Posterior vena cava (tissue), 2 donors: ENCODE measurements at regions not wholly inside any gene's neighbourhood (a gene's known extent, or its start where the extent isn't known, plus 50 kb on each side); places are given as distances from the start of the nearest gene placed in this dataset.

Experiments used
- DNase-seq: peaks from one replicate; pipeline ENCODE4 v3.0.0-alpha.2; 2020; ENCODE audit warnings: low spot score
- intact Hi-C, 2 donors: fragments of 100-400 bp; cut with DNase I; formaldehyde crosslinking; loops; one replicate each; pipeline versions ENCODE4 v1.14.1 to v1.14.2; 2022 to 2023
- donor health status: DM: yes; HTN: yes; CAD: no.
- donor health status: DM: yes; HTN: yes; CAD: no.

GRCh38 chr3:187944390-187945179 lies 199.3 kb upstream of the BCL6 start:
- intact Hi-C loops, result no loop called here
- no peak for DNase-seq

GRCh38 chr3:187945374-187945773 lies 200.1 kb upstream of the BCL6 start:
- no peak for DNase-seq
- intact Hi-C loops, result no loop called here

GRCh38 chr3:187946163-187946691 lies 201.0 kb upstream of the BCL6 start:
- DNase-seq, result no peak
- intact Hi-C loops, result no loop called here

GRCh38 chr3:187946981-187947380 lies 201.7 kb upstream of the BCL6 start:
- intact Hi-C loops, result no loop called here
- no peak for DNase-seq

GRCh38 chr3:187947927-187948682 lies 202.8 kb upstream of the BCL6 start:
- DNase-seq, result no peak
- intact Hi-C loops, result no loop called here

- intact Hi-C loops, result no loop called here
- DNase-seq, result no peak
These were observed 204.0 kb upstream of the BCL6 start for GRCh38 chr3:187949093-187949820.

GRCh38 chr3:187950671-187951070 lies 203.3 kb upstream of the LPP start:
- no peak for DNase-seq
- intact Hi-C loops, result no loop called here

- intact Hi-C loops, result no loop called here
These were observed 202.3 kb upstream of the LPP start for GRCh38 chr3:187951452-187952190.

GRCh38 chr3:187952849-187953248 lies 201.1 kb upstream of the LPP start:
- intact Hi-C loops, result no loop called here
- no peak for DNase-seq

More at GRCh38 chr3:187951452-187952190, 202.3 kb upstream of the LPP start:
- no peak for DNase-seq

GRCh38 chr3:187954516-187954872 lies 199.5 kb upstream of the LPP start:
- DNase-seq, result no peak
- intact Hi-C loops, result no loop called here

GRCh38 chr3:187954873-187955586 lies 198.9 kb upstream of the LPP start:
- intact Hi-C loops, result no loop called here
- no peak for DNase-seq

GRCh38 chr3:187955587-187955952 lies 198.4 kb upstream of the LPP start:
- intact Hi-C loops, result no loop called here
- no peak for DNase-seq

GRCh38 chr3:187957165-187957581 lies 196.8 kb upstream of the LPP start:
- DNase-seq, result no peak
- intact Hi-C loops, result no loop called here

GRCh38 chr3:187957582-187957981 lies 196.4 kb upstream of the LPP start:
- DNase-seq, result no peak
- intact Hi-C loops, result no loop called here

GRCh38 chr3:187958432-187959003 lies 195.4 kb upstream of the LPP start:
- no peak for DNase-seq
- intact Hi-C loops, result no loop called here

GRCh38 chr3:187960820-187961219 lies 193.1 kb upstream of the LPP start:
- no peak for DNase-seq

GRCh38 chr3:187961366-187961765 lies 192.6 kb upstream of the LPP start:
- no peak for DNase-seq
- intact Hi-C loops, result no loop called here

More at GRCh38 chr3:187960820-187961219, 193.1 kb upstream of the LPP start:
- intact Hi-C loops, result no loop called here

- DNase-seq, result no peak
- intact Hi-C loops, result no loop called here
These were observed 190.8 kb upstream of the LPP start for GRCh38 chr3:187963003-187963676.
